ENCODE measurements at regions not wholly inside any gene's neighbourhood (a gene's known extent, or its start where the extent isn't known, plus 50 kb on each side); places are given as distances from the start of the nearest gene placed in this dataset.

GRCh38 chr2:216279031-216279430 is 93.3 kb downstream of the MARCHF4 start:
- H2AFZ ChIP-seq (ENCODE audit: low read length), result no peak overlapping the region
- peaks cover 22 to 33% of the 10 kb centered on the region in 2 experiments for H3K4me1 Mint-ChIP-seq
- H3K4me1 ChIP-seq (ENCODE audit: insufficient read depth, low read length), result peaks cover 6% of the 10 kb centered on the region; the same call in 1 of the 2 replicates
- WGBS (ENCODE audit: extremely low coverage, insufficient read length, low lambda C conversion rate), result no CpG with 5 or more reads among the region's 5 CpGs
- no peak overlapping the region for H4K5ac ChIP-seq (ENCODE audit: insufficient read length, low read depth, low read length)
- no peak overlapping the region; a peak in 1 of 7 replicates for H3K27ac Mint-ChIP-seq
- H3K36me3 Mint-ChIP-seq (ENCODE audit: insufficient read depth in 1 of 3, low read depth in 3 of 3), result no peaks in the 10 kb centered on the region
- H3K4me2 ChIP-seq (ENCODE audit: insufficient read depth, insufficient read length, low read length), result no peak overlapping the region
- H3K9me3 Mint-ChIP-seq, result no peaks in the 10 kb centered on the region
- H3K27me3 ChIP-seq (ENCODE audit: insufficient read depth, low read length), result no peaks in the 10 kb centered on the region
- H3K9me3 ChIP-seq (ENCODE audit: control insufficient read depth, low read depth, low read length), result no peaks in the 10 kb centered on the region
- DNase-seq, result no peak
- no peak overlapping the region for H4K8ac ChIP-seq (replicated peaks; ENCODE audit: insufficient read length, low read depth, low read length)
- H2AK5ac ChIP-seq (ENCODE audit: insufficient read length, low read length), result no peak overlapping the region
- no peak overlapping the region for H2BK15ac ChIP-seq (ENCODE audit: low read depth, low read length)
- H3K27me3 Mint-ChIP-seq (ENCODE audit: low read depth), result peaks cover 16% of the 10 kb centered on the region
- H2BK5ac ChIP-seq (ENCODE audit: insufficient read length, low read length), result no peak overlapping the region
- H3K23ac ChIP-seq (ENCODE audit: insufficient read length, low read depth, low read length), result no peak overlapping the region
- H3K23me2 ChIP-seq (ENCODE audit: insufficient read length, low read depth, low read length, poor library complexity, severe bottlenecking), result no peaks in the 10 kb centered on the region
- no peak overlapping the region for H4K91ac ChIP-seq (ENCODE audit: insufficient read length, low read depth, low read length)
- no peak overlapping the region for H3K56ac ChIP-seq (ENCODE audit: insufficient read length, low read depth, low read length)
- no peak overlapping the region for H2BK12ac ChIP-seq (ENCODE audit: insufficient read length, low read depth, low read length)
- TF ChIP-seq CTCF (conservative IDR thresholded peaks at IDR 0.05), result no peak
- no peak overlapping the region for H3T11ph ChIP-seq (ENCODE audit: low read length)
- H3K14ac ChIP-seq (ENCODE audit: insufficient read depth, low read length), result no peak overlapping the region
- H3K18ac ChIP-seq (ENCODE audit: insufficient read length, low read depth, low read length), result no peak overlapping the region
- H3K4ac ChIP-seq (ENCODE audit: low read depth, low read length), result no peak overlapping the region
- H3K4me3 Mint-ChIP-seq, result no peak overlapping the region
- H3K79me2 ChIP-seq (ENCODE audit: insufficient read depth, low read length), result no peaks in the 10 kb centered on the region
- no peak overlapping the region for H3K27ac ChIP-seq (ENCODE audit: insufficient read length, low read depth, low read length)
- H2BK120ac ChIP-seq (ENCODE audit: low read depth, low read length, poor library complexity, severe bottlenecking), result no peak overlapping the region
- no peaks in the 10 kb centered on the region for H4K20me1 ChIP-seq (ENCODE audit: control insufficient read depth, insufficient read depth, insufficient read length)
- H3K9ac ChIP-seq (ENCODE audit: extremely low read depth, insufficient read length, low read length), result no peak overlapping the region
- no peaks in the 10 kb centered on the region for H3K79me1 ChIP-seq (ENCODE audit: insufficient read depth, low read depth, low read length, poor library complexity, severe bottlenecking)
- no peak overlapping the region for H2BK20ac ChIP-seq (ENCODE audit: low read depth, low read length, poor library complexity, severe bottlenecking)
